GM23338 (cell line): ENCODE measurements at regions not wholly inside any gene's neighbourhood (a gene's known extent, or its start where the extent isn't known, plus 50 kb on each side); places are given as distances from the start of the nearest gene placed in this dataset.

Source experiments
- CREB1 ChIP-seq: fragments of 250-450 bp; sonication (Bioruptor Pico); IDR thresholded peaks from 2 replicates; pipeline ENCODE4 v1.5.0; 2020; ENCODE audit warnings: low read depth, mild to moderate bottlenecking, moderate library complexity
- EZH2 ChIP-seq: fragments of 200-600 bp; sonication (generic); IDR thresholded peaks from one replicate; pipeline ENCODE4 v1.8.0; 2017; ENCODE audit warnings: antibody characterized with exemption, mild to moderate bottlenecking, low read depth; ENCODE audit not compliant: unreplicated experiment
- POLR2AphosphoS5 ChIP-seq: IDR thresholded peaks from 2 replicates; pipeline ENCODE4 v1.6.1; 2016; ENCODE audit warnings: antibody characterized with exemption, low read depth

- TF ChIP-seq EZH2 (no peak), POLR2AphosphoS5 (no peak), CREB1 (CRISPR knock-in tag) (no peak)
Observed at GRCh38 chr6:130593948-130594347, 228.1 kb downstream of the TMEM200A start.
